Endothelial cell of hepatic sinusoid (primary cell): ENCODE measurements at regions not wholly inside any gene's neighbourhood (a gene's known extent, or its start where the extent isn't known, plus 50 kb on each side); places are given as distances from the start of the nearest gene placed in this dataset.

Experiments used
- in situ Hi-C: cut with HindIII; loops from 2 replicates; pipeline ENCODE4 v1.10.0; 2017; ENCODE audit warnings: low sequenced_read_pairs

- in situ Hi-C loops: no loop called here
Observed at GRCh38 chr17:5635949-5636348, 51.6 kb upstream of the NLRP1 start.

GRCh38 chr17:5638596-5638995 lies 54.3 kb upstream of the NLRP1 start:
- in situ Hi-C loops: no loop called here

- in situ Hi-C loops: loop anchor here (5.0 kb wide), 1 partner anchor 47 kb away; no protein-coding TSS in a partner anchor
Observed at GRCh38 chr17:5640726-5641125, 56.4 kb upstream of the NLRP1 start.

- in situ Hi-C loops: loop anchor here (5.0 kb wide), 1 partner anchor 45 kb away; no protein-coding TSS in a partner anchor
Observed at GRCh38 chr17:5642752-5643151, 58.4 kb upstream of the NLRP1 start.

GRCh38 chr17:5644065-5644464 lies 59.8 kb upstream of the NLRP1 start:
- in situ Hi-C loops: loop anchor here (5.0 kb wide), 1 partner anchor 43 kb away; no protein-coding TSS in a partner anchor

GRCh38 chr17:5651348-5651747 lies 67.0 kb upstream of the NLRP1 start:
- in situ Hi-C loops: no loop called here

GRCh38 chr17:5661491-5662125 lies 77.3 kb upstream of the NLRP1 start:
- in situ Hi-C loops: no loop called here

- in situ Hi-C loops: no loop called here
Observed at GRCh38 chr17:5662409-5663085, 78.2 kb upstream of the NLRP1 start.

- in situ Hi-C loops: no loop called here
Observed at GRCh38 chr17:5665164-5665563, 80.9 kb upstream of the NLRP1 start.

GRCh38 chr17:5667871-5668270 lies 83.6 kb upstream of the NLRP1 start:
- in situ Hi-C loops: no loop called here

- in situ Hi-C loops: no loop called here
Observed at GRCh38 chr17:5668557-5669138, 84.3 kb upstream of the NLRP1 start.

GRCh38 chr17:5669191-5669590 lies 84.9 kb upstream of the NLRP1 start:
- in situ Hi-C loops: no loop called here

GRCh38 chr17:5672141-5672540 lies 87.8 kb upstream of the NLRP1 start:
- in situ Hi-C loops: no loop called here

GRCh38 chr17:5672815-5673430 lies 88.6 kb upstream of the NLRP1 start:
- in situ Hi-C loops: no loop called here

- in situ Hi-C loops: no loop called here
Observed at GRCh38 chr17:5675625-5676421, 91.5 kb upstream of the NLRP1 start.

GRCh38 chr17:5677620-5678019 lies 93.3 kb upstream of the NLRP1 start:
- in situ Hi-C loops: no loop called here

- in situ Hi-C loops: no loop called here
Observed at GRCh38 chr17:5678171-5678570, 93.9 kb upstream of the NLRP1 start.

GRCh38 chr17:5680766-5681165 lies 96.5 kb upstream of the NLRP1 start:
- in situ Hi-C loops: no loop called here

- in situ Hi-C loops: no loop called here
Observed at GRCh38 chr17:5683241-5683640, 98.9 kb upstream of the NLRP1 start.

- in situ Hi-C loops: loop anchor here (5.0 kb wide), 3 partner anchors 44 to 89 kb away; no protein-coding TSS in a partner anchor
Observed at GRCh38 chr17:5686074-5686635, 101.8 kb upstream of the NLRP1 start.
